ENCODE measurements at regions not wholly inside any gene's neighbourhood (a gene's known extent, or its start where the extent isn't known, plus 50 kb on each side); places are given as distances from the start of the nearest gene placed in this dataset.

GRCh38 chr12:12017135-12017581 is 53.6 kb upstream of the BCL2L14 start:
- DNase-seq = no peak

- no peak for DNase-seq
These were observed 52.9 kb upstream of the BCL2L14 start for GRCh38 chr12:12017798-12018197.

- no peak for DNase-seq
These were observed 52.3 kb upstream of the BCL2L14 start for GRCh38 chr12:12018454-12018853.

- no peak for DNase-seq
These were observed 50.9 kb upstream of the BCL2L14 start for GRCh38 chr12:12019881-12020280.

GRCh38 chr12:12020762-12021161 is 50.0 kb upstream of the BCL2L14 start:
- no peak for DNase-seq
